ENCODE measurements at regions not wholly inside any gene's neighbourhood (a gene's known extent, or its start where the extent isn't known, plus 50 kb on each side); places are given as distances from the start of the nearest gene placed in this dataset.

DNA sequence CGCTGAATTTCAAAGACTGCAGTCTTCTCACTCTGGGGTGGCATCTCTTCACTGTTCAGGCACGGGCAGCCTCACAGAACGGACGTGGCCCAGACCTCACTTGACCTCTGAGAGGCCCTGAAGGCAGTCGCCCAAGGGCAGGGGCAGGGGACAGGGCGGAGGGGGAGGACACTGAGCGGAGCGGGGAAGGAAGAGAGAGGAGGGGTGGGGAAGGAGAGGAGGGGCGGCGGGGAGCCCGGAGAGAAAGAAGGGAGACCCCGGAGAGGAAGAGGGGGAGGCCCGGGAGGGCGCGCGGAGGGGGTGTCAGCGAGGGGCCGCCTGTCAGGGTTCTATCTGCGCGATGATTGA, 58.7 kb upstream of the COMTD1 start:
- DNase-seq: no peak

DNA sequence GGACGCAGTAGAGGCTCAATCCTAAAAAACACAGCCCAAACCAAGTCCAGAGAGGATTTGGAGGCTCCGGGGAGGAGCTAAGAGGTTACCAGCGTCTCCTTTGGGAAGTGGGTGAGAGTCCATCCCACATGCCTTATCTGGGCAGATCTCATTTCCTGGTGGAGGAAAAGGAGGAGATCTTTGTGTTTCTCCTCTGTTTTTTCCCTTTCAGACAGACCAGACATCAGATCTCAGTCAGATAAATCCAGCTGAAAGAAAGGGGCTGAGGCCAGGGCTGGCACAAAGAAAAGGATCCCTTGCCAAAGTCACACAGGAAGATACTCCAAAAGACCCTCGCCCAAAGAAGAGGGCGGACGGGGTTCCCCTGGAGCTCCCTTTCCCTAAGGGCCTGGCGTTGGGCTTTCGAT, 58.3 kb upstream of the COMTD1 start:
- DNase-seq: no peak

DNA sequence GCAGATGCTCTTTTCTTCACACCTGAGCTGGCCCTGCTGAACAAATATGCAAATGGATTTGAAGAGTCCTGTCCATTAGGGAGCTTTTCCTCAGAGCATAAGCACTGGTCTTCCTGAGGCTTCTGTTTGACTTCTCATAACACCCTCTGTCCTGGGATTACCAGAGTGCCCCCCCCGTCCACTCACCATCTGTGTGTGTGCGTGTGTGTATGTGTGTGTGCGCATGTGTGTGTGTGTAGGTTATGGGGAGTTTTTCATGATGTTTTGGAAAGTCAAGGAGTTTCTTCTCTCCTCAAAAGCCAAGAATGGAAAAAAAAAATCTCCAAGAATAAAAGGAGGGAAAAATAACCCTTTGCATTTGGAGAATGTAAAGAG, 57.7 kb upstream of the COMTD1 start:
- no peak for DNase-seq

DNA sequence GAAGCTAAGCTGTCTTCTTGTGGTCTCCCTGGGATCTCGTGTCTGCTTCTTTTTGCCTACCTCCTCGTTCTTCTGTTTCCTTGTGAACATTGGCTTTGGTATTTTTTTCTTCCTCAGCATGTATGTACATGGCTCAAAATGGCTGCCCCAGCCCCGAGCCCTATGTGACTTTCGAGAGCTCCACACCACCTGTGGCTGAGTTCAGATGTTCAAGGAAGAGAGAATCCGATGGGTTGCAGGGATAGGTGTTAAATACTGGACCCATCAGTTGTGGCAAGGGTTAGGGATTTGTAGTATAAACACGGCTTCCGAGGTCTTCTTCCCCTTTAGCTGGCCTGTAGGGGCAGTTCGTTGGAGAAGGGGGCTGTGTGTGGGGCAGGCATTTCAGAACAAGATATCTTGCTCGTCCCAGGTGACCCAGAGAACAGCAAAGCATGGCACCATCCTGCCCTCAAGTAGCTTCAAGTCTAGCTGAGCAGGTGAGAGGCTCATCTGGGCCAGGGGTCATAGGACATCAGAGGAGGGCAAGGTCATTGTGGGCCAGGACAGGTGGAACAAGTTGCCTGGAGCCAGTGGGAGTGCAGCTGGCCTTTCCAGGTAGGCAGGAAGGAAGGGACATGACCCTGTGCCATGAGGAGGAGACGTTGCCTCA, 57.2 kb upstream of the COMTD1 start:
- DNase-seq: no peak

DNA sequence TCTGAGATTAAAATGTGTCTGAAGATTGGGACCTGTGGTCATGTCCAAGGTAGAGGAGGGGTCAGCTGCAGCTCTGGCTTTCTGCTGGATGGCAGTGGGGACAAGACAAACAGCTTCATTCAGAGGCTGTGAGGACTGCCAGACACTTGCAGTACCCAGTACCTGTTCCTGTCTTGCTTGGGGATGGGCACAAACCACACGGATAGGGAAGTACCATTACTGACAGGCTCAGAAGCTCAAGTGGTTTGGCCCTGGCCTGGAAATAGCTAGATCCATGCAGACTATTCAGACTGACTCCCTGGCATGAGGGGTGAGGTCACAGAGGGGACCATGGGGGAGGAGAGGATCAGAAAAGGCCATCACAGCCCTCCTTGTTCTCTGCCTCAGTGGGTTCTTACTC, 56.0 kb upstream of the COMTD1 start:
- no peak for DNase-seq

DNA sequence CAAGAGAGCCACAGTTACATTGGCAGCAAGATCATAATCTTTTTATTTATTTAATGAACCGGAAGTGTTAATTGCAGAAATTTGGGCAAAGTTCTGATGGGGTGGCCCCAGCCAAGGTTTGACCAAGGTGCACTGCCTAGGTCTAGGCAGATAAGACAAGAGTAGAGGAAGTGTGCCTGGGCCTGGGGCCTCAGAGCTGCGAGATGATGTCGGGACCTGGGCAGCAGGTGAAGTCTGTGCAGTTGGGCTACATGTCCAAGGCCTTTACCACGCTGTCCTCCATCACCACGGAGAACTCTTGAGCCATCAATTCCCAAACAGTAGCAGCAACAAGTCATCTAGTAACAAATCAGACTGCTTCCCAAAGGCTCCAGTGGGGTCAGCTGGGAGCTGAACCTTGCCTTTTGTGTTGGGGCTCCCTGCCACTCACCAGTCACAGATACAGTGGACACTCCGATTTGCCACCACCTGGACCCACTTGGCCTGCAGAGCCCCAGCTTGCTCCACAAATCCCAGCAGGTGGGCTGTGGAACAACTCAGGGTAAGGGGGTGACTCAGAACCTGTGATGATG, 52.5 kb upstream of the COMTD1 start:
- DNase-seq: no peak

DNA sequence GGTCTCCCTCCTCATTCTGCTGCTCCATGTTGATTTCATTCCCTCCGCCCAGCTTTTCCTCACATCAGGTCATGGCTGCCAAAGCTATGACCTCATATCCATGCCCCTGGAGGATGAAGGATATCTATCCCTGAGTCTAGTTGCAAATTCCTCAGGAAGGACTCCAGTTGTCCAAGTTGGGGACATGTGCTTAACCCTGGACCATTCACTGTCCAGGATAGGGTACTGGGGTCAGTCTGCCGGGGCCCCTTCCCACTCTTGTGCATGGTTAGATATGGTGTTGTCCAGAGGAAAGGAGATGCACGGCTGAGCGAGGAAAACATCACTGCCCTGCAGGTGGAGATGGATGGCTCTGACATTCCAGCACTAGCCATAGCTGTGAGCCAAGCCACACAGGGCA, 51.9 kb upstream of the COMTD1 start:
- no peak for DNase-seq

DNA sequence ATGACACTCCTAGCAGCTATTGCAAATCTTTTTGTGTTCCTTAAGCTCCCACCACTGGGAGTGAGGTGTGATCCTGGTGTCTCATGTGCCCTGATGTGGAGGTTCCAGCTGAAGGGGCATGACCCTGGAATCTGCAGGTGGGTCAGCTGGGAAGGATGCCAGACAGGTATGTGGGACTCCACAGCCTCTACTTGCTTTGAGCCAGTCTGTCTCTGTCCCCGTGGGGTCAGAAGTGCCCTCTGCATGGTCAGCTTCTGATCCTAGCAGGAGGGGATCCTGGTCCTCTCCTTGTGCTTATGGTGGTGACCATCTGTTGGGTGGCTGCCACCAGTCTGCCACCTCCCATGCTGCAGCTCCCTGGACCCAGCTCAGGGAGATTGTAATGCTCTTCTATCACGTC, 51.1 kb upstream of the COMTD1 start:
- no peak for DNase-seq
